Stimulated activated CD8-positive, alpha-beta memory T cell treated with anti-CD3 and anti-CD28 coated beads, Interleukin-15, amount 100 ng/mL, for 1 hour (primary cell): ENCODE measurements at regions not wholly inside any gene's neighbourhood (a gene's known extent, or its start where the extent isn't known, plus 50 kb on each side); places are given as distances from the start of the nearest gene placed in this dataset.

Source experiments
- DNase-seq: peaks from one replicate; pipeline ENCODE4 v3.0.0-alpha.2; 2020; ENCODE audit warnings: low read depth

DNA sequence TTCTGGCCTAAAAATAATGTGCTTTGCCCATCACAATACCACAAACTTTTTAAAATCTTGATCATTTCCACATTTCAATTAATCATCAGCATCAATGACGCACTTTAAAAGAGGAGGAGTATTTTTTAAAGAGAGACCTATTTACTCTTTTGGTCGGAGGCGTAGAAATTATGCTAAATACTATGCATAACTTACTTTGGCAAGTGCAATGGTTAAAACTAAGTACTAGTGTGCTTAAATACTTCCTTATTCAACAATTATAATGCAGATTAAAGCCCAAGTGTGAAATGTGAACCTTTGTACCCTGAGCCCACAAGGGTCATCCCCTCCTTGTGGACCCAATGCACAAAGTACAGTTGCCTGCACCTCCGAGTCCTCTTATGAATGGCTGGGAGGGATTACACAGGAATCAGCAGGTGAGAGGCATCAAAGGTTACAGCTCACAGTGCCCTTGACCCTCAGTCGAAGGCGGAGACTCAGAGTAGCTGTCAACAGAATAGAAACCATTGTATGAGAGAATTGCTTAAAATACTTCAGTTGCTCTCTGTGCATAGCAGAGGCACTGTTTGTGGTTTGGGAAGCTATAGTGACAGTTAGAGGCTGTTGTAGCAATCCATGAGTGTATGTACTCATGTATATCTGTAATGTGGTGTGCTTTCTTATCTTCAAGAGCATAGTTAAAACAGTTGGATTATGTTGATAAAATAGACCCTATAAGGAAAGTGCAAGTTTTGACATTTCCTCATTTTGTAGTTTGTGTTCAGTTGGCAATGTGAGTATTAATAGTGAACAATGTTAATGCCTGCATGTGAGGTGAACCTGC is 151.7 kb upstream of the ITGA4 start:
- DNase-seq, result no peak

DNA sequence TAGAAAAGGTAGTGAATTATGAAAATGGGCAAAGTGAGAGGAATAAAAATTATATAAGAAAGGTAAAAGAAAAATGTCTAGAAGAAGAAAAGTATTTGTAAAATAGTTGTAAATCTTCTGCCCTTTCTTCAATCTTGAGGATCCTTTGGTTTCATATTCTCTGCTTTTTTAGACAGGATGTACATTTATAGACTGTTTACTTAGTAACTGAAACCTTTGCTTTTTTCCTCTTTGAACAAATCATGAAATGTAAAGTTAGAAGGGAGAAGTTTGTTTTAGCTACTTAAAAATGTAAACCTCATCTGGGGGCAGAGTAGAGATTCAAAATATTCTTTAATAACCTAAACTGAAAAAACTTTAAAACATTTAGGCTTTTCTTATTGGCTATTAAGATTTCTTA is 150.4 kb upstream of the ITGA4 start:
- DNase-seq, result no peak

DNA sequence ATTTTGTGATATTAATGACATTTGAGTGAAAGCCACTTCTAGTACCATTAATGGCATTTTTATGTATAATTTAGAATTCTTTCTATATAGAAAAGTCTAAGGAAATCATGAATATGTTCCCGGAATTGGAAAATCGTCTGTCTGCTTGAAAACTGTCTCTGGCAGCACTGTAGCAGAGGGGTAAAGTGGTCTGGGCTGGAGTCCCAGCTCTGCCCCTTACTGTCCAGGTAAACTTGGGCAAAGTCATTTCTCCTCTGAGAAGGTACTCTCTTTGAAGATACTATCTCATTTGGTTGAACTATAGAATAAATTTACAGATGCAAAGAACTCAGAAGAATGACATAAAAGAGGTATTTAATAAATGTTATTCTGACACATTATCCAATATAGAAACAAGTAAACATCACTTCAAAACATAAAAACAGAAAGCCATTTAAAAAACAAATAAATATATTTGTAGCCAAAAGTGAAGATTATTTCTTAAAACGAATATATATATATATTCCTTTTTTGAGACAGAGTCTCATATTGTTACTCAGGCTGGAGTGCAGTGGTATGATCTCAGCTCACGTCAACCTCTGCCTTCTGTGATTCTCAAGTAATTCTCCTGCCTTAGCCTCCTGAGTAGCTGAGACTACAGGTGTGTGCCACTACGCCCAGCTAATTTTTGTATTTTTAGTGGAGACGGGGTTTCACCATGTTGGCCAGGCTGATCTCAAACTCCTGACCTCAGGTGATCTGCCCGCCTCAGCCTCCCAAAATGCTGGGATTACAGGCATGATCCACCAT is 149.8 kb upstream of the ITGA4 start:
- no peak for DNase-seq

DNA sequence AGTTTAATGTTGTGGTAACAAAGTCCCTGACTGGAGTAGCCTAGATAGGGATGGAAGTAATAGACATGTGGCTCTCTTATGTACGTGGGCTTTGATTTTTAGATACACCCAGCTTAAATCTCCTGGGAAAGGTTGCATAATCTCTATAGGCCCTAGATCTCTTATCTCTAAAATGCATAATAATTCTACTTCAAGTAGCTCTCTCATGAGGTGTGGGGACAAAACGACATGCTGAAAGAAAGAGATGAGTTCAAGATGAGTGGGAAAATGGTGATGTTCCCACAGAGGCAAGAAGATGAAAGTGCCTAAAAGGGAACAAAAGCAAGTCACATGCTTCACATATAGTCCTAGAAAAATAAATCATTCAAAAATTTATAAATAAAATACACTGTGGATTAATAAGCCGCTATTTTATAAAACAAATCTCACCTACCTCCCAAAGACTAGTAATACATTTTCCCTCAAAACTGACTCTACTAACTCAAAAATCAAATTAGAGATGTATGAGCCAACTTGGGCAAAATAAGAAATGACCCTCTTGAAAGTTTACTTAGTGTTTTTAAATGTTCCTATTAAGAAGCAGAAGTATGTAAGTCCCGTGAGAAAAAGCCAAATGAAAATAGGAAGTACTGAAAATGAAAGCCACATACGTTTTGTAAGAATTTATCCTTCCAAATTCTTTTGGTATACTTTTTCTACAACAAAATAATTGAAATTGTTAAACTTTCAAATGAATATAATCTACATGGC is 148.2 kb upstream of the ITGA4 start:
- DNase-seq, result no peak

DNA sequence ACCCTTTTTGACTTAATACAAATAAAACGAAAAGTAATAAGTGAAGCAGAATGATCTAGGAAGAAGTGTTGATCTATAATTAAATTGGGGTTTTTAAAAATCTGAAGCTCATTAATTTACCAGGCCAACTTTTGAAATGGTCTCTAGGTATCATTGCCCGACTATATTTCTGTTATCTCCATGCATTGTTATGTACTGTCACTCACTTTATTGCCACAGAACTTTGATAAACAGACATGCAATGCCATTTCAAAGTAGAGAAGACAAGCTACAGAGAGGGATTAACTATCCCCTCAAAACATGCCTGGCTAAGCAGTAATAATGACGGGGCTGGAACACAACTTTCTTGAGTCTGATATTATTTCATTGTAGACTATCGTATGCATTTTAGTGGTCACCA is 147.6 kb upstream of the ITGA4 start:
- no peak for DNase-seq

DNA sequence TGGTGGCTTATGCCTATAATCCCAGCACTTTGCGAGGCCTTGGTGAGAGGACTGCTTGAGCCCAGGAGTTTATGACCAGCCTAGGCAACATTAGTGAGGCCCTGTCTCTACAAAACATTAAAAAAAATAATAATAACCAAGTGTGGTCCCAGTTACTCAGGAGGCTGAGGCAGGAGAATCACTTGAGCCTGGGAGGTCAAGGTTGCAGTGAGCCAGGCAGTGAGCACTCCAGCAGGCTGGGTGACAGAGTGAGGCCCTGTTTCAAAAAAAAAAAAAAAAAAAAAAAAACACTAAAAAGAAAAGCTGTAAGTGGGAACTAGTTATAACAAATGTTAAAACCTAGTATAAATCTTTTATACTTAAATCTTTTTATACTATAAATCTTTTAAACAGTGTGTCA is 146.2 kb upstream of the ITGA4 start:
- no peak for DNase-seq

DNA sequence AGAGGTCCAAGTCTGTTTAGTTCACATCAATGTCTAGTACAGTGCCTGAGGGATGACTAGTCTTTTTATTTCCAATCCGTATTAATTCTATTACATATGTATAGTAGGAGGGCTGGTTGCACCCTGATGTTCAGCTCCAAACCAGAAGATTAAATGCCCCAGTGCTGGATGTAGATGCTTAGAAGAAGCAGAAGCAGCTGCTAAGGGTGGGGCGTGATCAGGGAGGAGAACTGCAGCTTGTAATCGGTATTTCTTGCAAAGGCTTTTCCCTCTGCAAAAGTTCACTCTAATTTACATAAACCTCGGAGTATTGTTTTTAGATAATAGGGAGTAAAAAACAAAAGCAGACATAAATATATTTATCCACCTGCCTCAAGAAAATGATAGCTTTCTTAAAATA is 145.3 kb upstream of the ITGA4 start:
- DNase-seq, result no peak

DNA sequence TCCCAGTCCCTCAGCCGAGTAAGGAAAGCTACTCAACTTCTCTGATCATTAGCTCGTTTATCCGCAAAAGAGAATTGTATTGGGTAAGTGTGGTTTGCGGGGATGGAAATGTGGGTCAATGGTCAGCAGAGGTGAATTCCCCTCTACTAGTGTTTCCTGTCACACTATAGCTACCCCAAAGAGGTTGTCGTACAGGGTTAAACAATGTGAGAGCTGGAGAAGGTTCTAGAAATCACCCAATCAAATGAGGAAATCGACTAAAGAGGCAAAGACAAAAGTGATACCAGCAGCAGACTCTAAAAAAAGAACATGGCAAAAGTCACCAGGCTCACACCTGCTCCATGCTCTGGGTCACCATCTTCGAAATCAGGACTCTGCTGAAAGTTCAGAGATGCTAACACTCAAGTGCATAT is 144.7 kb upstream of the ITGA4 start:
- no peak for DNase-seq

DNA sequence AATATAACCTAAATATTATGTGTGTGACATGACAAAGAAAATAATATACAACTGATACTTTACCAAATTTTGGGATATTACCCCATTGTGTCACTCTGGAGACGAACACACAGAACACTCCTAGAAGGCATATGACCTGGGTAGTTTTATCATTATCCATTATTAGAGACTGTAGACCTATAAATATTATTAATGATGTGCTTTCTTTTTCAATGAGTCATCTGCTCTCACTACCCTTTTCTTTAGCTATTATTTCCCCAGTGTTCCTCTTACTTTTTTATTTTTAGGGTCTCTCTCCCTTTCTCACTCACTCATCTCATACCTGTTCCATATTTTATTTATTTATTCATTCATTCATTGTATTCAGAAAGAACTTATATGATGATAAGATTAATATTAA is 143.3 kb upstream of the ITGA4 start:
- DNase-seq, result no peak

DNA sequence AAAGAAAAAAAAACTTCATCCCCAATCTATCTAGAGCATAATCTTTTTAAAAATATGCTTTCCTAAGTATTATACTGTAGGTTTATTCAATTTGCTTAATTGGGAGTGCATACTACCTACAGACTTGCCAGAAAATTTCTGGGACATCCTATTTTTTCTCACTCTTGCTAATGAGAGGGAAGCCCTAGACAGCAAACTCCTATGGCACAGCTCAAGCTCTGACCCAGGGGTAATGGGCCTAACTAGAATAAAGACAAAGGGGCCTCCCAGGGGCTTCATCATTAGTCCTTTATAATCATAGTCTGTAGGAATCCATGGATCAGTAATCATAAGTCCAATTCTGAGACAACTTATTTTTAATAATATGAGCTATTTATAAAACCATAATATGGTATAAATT is 142.6 kb upstream of the ITGA4 start:
- DNase-seq, result no peak

DNA sequence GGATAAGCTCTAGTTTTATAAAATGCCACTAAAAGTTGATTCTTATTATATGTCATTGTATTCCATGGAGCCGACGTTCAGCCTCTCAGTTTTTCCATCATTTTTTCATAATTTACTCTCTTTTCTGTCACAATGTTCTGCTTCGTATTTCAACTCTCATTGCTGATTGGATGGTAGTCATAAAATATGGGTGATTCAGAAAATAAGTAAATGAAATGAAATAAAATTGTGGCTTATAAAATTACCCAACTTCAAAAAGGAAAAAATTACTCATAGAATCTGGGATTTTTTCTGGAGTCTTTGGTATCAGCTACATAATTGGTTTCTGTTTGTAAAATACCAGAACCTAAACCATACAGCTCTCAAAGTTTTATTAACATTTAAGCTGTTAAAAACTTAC is 139.7 kb upstream of the ITGA4 start:
- DNase-seq, result no peak

DNA sequence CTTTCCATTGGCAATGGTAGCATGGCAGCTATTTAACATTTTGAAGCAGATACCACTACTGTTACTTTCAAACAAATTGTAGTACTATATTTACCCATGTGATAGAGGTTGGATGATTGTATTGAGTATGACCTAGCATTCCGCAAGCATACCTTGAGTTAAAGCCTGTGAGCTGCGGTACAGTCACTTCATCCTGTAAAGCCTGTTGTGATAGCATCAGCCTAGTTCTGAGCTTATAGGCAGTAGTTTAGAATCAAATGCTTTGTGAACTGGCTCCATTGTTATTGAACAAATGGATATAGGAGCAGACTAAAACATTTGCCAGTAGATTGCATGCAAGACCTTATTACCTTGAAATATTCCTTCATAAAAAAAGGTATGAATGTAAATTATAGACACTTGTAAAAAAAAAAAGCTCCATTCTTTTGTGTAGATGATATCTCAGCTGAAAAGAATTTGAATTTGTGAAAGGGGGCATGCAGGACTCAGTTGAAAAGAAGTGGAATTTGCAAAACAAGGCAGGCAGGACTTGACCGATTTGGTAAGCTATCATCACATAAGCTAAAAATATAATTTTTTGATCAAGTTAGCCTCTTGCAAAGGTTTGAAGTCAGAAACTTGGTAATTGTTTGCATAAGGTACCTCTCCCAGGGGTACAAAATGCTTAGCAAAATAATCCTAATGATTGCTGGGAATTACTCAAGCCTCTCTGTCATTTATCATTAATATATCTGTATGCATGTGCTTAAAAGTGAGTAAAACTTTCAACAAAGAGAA is 138.5 kb upstream of the ITGA4 start:
- no peak for DNase-seq

DNA sequence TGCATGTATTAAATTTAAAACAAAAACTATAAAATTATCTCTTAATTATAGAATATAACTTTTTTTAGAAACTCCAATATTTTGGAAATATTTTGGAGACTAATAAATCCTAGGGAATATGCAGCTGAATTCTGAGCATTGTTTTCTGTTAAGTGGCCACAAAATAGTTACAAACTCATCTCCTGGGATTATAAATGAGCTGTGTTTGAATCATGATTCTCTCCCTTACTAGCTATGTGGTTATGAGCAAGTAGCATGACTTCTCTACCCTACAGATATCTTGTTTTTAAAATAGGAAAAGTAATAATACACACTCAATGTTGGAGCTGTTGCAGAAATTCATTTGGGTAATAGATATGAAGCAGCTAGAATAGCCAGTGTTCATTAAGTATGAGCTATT is 137.9 kb upstream of the ITGA4 start:
- DNase-seq, result no peak

DNA sequence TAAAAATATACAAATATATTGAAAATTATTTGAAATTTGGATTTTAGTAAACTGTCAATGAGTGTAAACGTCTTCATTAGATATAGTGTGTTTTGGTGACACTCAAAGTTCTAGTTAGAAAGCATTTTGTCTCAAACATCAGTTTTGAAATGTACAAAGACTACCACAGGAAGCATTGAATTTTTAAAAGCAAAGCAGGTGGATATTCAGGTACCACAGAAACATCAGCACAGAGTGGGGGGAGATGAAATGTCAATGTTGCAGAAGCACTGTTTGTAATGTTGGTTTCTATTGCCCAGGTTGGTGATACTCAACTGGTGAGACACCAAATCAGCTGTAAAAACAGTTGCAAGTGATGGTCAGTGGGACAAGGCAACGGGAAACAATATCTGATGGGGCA is 136.5 kb upstream of the ITGA4 start:
- DNase-seq, result no peak

DNA sequence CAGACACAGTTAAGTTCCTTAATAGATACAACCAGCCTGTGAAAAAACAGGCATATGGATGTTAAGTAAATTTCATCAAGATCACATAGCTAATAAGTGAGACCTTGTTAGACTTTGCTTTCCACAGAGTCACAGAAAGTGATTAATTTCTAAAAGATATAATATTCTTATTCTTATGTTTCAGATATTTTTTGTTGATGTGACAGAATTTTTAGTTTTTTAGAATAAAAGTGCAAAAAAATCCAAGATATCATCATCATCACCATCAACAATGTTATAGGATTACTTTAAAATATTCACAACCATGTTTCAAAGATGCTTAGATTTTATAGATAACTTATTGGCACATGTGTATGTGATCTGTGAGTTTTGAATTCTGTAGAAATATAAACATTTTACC is 132.3 kb upstream of the ITGA4 start:
- no peak for DNase-seq

DNA sequence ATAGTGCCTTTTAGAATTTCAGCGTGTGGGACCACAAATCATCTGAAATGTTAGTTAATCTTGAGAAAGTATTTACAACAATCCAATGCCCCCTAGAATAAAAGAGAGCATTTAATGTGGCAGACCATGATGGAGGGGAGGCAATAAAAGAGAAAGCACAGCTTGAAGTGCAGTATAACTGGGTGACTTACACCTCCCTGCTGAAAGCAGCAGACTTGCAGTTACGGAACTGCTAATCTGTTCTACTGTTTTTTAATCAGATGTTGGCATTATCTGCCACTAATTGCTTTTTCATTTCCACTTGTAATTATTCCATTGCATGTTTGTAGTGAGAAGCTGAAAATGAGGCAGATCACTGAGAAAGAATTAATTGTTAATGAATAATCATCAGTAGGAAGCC is 130.5 kb upstream of the ITGA4 start:
- DNase-seq, result no peak

DNA sequence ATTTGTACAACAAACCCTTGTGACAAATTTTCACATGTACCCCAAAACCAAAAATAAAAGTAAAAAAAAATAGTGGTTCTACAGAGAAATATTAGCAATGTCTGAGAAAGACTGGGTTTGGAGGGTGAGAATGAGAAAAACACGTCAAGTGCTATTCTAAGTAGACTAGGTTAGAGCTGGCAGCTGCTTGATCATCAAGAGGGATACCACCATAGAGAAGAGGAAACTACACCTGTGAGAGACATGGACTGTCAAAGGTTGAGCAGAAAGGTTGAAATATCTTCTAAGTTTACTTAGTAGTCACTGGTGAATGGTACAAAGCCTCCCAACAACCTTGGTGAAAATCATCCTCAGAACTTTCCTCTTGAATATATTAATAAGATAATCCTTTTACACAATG is 126.9 kb upstream of the ITGA4 start:
- no peak for DNase-seq

DNA sequence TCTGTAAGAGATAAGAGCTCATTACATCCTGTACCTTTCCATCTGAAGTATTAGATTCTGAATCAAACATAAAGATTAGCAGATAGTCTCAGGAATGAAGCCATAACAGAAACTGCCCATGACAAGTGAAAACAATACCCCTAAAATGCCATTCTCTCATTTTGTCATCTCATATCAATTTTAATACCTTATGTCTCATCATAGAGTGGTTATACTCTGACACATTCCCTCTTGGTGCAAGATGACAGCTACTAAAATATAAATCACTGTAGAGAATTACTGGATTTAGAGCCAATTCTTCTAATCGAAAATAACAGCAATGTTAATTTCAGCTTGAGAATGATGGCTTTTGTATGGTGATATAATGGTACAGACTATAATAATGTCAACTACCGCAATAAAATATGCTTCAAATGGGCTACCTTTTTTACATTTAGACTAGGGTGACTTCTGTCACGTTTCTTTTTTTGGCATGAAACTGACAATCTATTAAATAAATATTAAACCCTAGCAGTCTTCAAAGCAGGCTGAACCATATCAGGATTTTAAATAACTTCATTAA is 125.1 kb upstream of the ITGA4 start:
- no peak for DNase-seq

DNA sequence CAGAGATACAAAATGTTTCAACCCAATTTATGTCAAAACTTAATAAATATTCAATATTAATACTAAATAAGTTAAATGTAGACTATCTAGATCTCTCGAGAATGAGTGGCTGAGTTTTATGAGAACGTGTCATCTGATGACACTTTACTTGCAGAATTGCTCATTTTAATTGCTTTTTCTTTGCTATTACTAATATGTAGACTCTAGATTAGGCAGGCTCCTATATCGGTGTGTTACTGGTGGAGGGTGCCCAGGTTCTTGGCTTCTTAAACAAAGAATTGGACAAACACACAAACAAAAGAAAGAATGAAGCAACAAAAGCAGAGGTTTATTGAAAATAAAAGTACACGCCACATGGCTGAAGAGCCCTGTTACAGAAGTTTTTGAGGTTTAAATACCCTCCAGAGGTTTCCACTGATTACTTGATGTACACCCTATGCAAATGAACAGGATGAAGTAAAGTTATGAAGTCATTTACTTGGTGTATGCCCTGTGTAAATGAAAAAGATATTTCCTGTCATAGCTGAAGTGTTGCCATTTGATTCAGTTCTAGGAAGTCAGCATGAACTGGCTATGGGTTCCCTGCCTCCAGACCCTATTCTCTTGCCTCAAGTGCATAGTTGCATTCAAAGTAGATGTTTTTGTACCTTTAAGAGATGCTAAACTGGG is 122.9 kb upstream of the ITGA4 start:
- DNase-seq, result no peak

DNA sequence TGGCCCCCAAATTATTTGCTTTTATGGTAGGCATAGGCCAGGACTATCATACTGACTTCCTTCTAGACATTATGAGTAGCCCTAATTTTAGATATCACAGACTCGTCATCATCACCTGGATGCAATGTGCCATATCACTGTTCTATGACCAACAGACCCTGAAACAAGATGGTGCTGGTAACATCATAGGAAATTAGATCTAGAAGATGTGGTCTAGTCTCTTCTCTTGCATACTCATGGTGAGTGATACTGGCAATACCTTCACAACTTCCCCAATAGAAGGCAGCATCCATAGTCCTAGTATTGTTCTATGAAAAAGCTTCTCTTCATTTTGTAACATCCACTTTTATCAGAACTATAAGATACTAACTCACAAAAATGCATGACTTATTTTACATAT is 116.3 kb upstream of the ITGA4 start:
- DNase-seq, result no peak
